CD4-positive, CD25-positive, alpha-beta regulatory T cell (primary cell): ENCODE measurements at regions not wholly inside any gene's neighbourhood (a gene's known extent, or its start where the extent isn't known, plus 50 kb on each side); places are given as distances from the start of the nearest gene placed in this dataset.
A peak's percentile ranks its signal among the peaks of the same experiment; 100 is the strongest.

ENCODE experiments used
- ATAC-seq, 2 donors: fragments of 150-1000 bp; cut with Tn5 transposase; one replicate each; pipeline ENCODE4 v1.10.0; 2021; ENCODE audit warnings: low read depth in 2 of 2, moderate number of reproducible peaks in 2 of 2, moderate library complexity in 1 of 2
- DNase-seq, 3 donors: peaks; one replicate each; pipeline versions ENCODE4 v3.0.0 to v3.0.0-alpha.2; 2012 to 2022; ENCODE audit warnings: mixed read lengths in 1 of 3
- H3K27ac ChIP-seq: one replicate; pipeline ENCODE4 v1.7.0; 2013; ENCODE audit warnings: mild to moderate bottlenecking, low read length; ENCODE audit not compliant: insufficient read depth, poor library complexity, severe bottlenecking
- H3K27me3 ChIP-seq: one replicate; pipeline ENCODE4 v1.7.0; 2013; ENCODE audit warnings: low read length; ENCODE audit not compliant: control insufficient read depth, insufficient read depth
- H3K36me3 ChIP-seq: one replicate; pipeline ENCODE4 v1.7.0; 2013; ENCODE audit warnings: mild to moderate bottlenecking, low read length, moderate library complexity; ENCODE audit not compliant: control insufficient read depth, insufficient read depth
- H3K4me1 ChIP-seq: 2 replicates; pipeline ENCODE4 v1.7.0; 2013; ENCODE audit warnings: mild to moderate bottlenecking, low read length; ENCODE audit not compliant: insufficient read depth, control insufficient read depth, poor library complexity, severe bottlenecking
- H3K4me3 ChIP-seq: one replicate; pipeline ENCODE4 v1.7.0; 2013; ENCODE audit warnings: low read depth, mild to moderate bottlenecking, low read length, moderate library complexity
- H3K9me3 ChIP-seq, 2 experiments: 1 replicate in 1 of 2; 2 replicates in 1 of 2; pipeline ENCODE4 v1.7.0; 2013; ENCODE audit warnings: low read length in 2 of 2, mild to moderate bottlenecking in 1 of 2, moderate library complexity in 1 of 2; ENCODE audit not compliant: control insufficient read depth in 2 of 2
- H3K27ac Mint-ChIP-seq, 3 donors: one replicate each; pipeline ENCODE4 v1.8.0; 2020 to 2022; ENCODE audit warnings: mild to moderate bottlenecking in 3 of 3, mixed read lengths in 3 of 3, moderate library complexity in 2 of 3
- H3K27me3 Mint-ChIP-seq: one replicate; pipeline ENCODE4 v1.8.0; 2022; ENCODE audit warnings: mild to moderate bottlenecking, mixed read lengths
- H3K36me3 Mint-ChIP-seq: one replicate; pipeline ENCODE4 v1.8.0; 2020; ENCODE audit warnings: mixed read lengths
- H3K4me1 Mint-ChIP-seq, 4 donors: one replicate each; pipeline ENCODE4 v1.8.0; 2020 to 2022; ENCODE audit warnings: mixed read lengths in 4 of 4, mild to moderate bottlenecking in 1 of 4
- H3K4me3 Mint-ChIP-seq, 4 donors: one replicate each; pipeline ENCODE4 v1.8.0; 2020 to 2022; ENCODE audit warnings: mild to moderate bottlenecking in 4 of 4, mixed read lengths in 4 of 4, moderate library complexity in 3 of 4
- H3K9me3 Mint-ChIP-seq, 7 donors: one replicate each; pipeline ENCODE4 v1.8.0; 2020 to 2022; ENCODE audit warnings: mixed read lengths in 7 of 7, mild to moderate bottlenecking in 3 of 7, moderate library complexity in 2 of 7

- Mint-ChIP-seq H3K4me1 (peaks cover 2 to 10% (median 6%) of the 10 kb centered on the region in 4 donors), H3K27ac (peak overlapping the region in 1 of 3 donors; percentile 48), H3K4me3 (no peak overlapping the region), H3K9me3 (peaks cover 0 to 2% (median 0%) of the 10 kb centered on the region in 7 donors), H3K27me3 (no peaks in the 10 kb centered on the region), H3K36me3 (no peaks in the 10 kb centered on the region)
- no peak overlapping the region for H3K4me3 ChIP-seq
- H3K9me3 ChIP-seq: no peaks in the 10 kb centered on the region
- no peaks in the 10 kb centered on the region for H3K27me3 ChIP-seq
- H3K36me3 ChIP-seq: no peaks in the 10 kb centered on the region
- DNase-seq (no peak), ATAC-seq (no peak)
- no peak overlapping the region for H3K27ac ChIP-seq
- H3K4me1 ChIP-seq: peaks cover 3% of the 10 kb centered on the region
Measured at GRCh38 chr18:59960272-59960671, 60.5 kb downstream of the PMAIP1 start.

GRCh38 chr18:59959606-59960005, 59.8 kb downstream of the PMAIP1 start:
- no peaks in the 10 kb centered on the region for H3K27me3 ChIP-seq
- H3K36me3 Mint-ChIP-seq: no peaks in the 10 kb centered on the region

DNA sequence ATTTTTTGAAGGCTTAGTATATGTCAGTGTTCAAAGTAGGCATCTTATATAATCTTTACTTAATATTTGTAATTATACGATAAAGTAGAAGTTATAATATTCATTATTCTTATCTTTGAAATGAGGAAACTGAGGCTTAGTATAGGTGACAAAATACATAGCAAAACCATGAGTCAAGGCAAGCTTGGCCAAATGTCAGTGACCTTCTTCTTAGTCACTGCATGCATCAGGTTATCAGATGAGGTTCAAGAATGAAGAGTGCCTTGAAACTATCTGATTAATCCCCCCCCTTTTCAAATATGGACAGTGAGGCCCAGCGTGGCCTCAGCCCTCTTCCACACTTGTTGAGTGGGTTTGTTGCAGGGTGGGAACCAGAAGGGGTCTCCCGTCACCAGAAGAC, 59.3 kb downstream of the PMAIP1 start:
- H3K9me3 Mint-ChIP-seq: peaks cover 0 to 2% (median 0%) of the 10 kb centered on the region in 7 donors

More at GRCh38 chr18:59959606-59960005, 59.8 kb downstream of the PMAIP1 start:
- Histone ChIP-seq H3K36me3 (no peaks in the 10 kb centered on the region), H3K27ac (no peak overlapping the region), H3K9me3 (no peaks in the 10 kb centered on the region), H3K4me1 (peaks cover 10% of the 10 kb centered on the region), H3K4me3 (no peak overlapping the region)
- H3K27me3 Mint-ChIP-seq: no peaks in the 10 kb centered on the region
- peaks cover 7 to 16% (median 11%) of the 10 kb centered on the region in 4 donors for H3K4me1 Mint-ChIP-seq
- ATAC-seq: no peak
- H3K9me3 Mint-ChIP-seq: peaks cover 0 to 2% (median 0%) of the 10 kb centered on the region in 7 donors
- DNase-seq: peak in 1 of 3 donors; percentile 52
- no peak overlapping the region for H3K4me3 Mint-ChIP-seq
- no peak overlapping the region for H3K27ac Mint-ChIP-seq

GRCh38 chr18:59957957-59958356, 58.2 kb downstream of the PMAIP1 start:
- H3K4me1 Mint-ChIP-seq: peaks cover 19 to 32% (median 25%) of the 10 kb centered on the region in 4 donors
- no peak overlapping the region for H3K4me3 ChIP-seq
- no peak for ATAC-seq

More for the DNA sequence above, 59.3 kb downstream of the PMAIP1 start:
- Mint-ChIP-seq H3K27me3 (no peaks in the 10 kb centered on the region), H3K36me3 (no peaks in the 10 kb centered on the region), H3K4me1 (peaks cover 12 to 21% (median 16%) of the 10 kb centered on the region in 4 donors), H3K4me3 (no peak overlapping the region), H3K27ac (no peak overlapping the region)
- ATAC-seq: no peak
- H3K36me3 ChIP-seq: no peaks in the 10 kb centered on the region
- no peak overlapping the region for H3K4me3 ChIP-seq
- no peak overlapping the region for H3K27ac ChIP-seq
- H3K4me1 ChIP-seq: peaks cover 15% of the 10 kb centered on the region
- no peaks in the 10 kb centered on the region for H3K27me3 ChIP-seq
- no peak for DNase-seq
- H3K9me3 ChIP-seq: no peaks in the 10 kb centered on the region

DNA sequence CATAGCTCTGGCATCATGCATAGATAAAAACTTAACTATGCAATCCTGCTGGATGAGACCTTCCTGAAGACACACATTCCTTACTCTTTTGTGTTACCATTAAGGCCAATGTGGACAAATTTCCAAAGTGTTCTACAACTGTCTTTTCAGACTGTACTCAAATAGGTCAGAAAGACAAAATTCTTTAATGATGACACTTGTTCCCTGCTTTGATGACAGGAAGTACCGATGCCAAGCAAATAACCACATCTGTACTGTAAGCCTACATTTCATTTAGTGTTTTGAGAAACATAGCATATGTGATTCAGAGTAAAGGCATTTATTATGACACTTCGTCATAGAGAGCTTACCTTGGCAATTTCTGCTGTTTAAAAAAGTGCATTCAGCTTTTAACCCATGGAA, 55.0 kb downstream of the PMAIP1 start:
- ATAC-seq (peak; percentile 25 to 50), DNase-seq (peak in 2 of 3 donors; percentile 24 to 53)
- peak overlapping the region; percentile 67 for H3K27ac ChIP-seq
- H3K36me3 ChIP-seq: no peaks in the 10 kb centered on the region
- H3K27me3 ChIP-seq: no peaks in the 10 kb centered on the region
- no peaks in the 10 kb centered on the region for H3K27me3 Mint-ChIP-seq
- peak overlapping the region in 2 of 3 donors; percentile 71 to 86 for H3K27ac Mint-ChIP-seq
- no peaks in the 10 kb centered on the region for H3K36me3 Mint-ChIP-seq
- peaks cover 0 to 2% (median 0%) of the 10 kb centered on the region in 7 donors for H3K9me3 Mint-ChIP-seq
- no peaks in the 10 kb centered on the region for H3K9me3 ChIP-seq
- peaks cover 27% of the 10 kb centered on the region for H3K4me1 ChIP-seq
- peaks cover 25 to 55% (median 36%) of the 10 kb centered on the region in 4 donors for H3K4me1 Mint-ChIP-seq
- peak overlapping the region; percentile 37 for H3K4me3 ChIP-seq
- peak overlapping the region in 2 of 4 donors; percentile 5 to 32 for H3K4me3 Mint-ChIP-seq

More at GRCh38 chr18:59957957-59958356, 58.2 kb downstream of the PMAIP1 start:
- peak in 1 of 3 donors; percentile 12 for DNase-seq
- H3K9me3 ChIP-seq: no peaks in the 10 kb centered on the region
- no peaks in the 10 kb centered on the region for H3K36me3 Mint-ChIP-seq
- H3K27ac Mint-ChIP-seq: no peak overlapping the region
- no peaks in the 10 kb centered on the region for H3K27me3 Mint-ChIP-seq
- H3K4me3 Mint-ChIP-seq: no peak overlapping the region
- no peaks in the 10 kb centered on the region for H3K27me3 ChIP-seq
- H3K9me3 Mint-ChIP-seq: peaks cover 0 to 2% (median 0%) of the 10 kb centered on the region in 7 donors
- H3K4me1 ChIP-seq: peaks cover 20% of the 10 kb centered on the region
- no peak overlapping the region for H3K27ac ChIP-seq
- H3K36me3 ChIP-seq: no peaks in the 10 kb centered on the region

DNA sequence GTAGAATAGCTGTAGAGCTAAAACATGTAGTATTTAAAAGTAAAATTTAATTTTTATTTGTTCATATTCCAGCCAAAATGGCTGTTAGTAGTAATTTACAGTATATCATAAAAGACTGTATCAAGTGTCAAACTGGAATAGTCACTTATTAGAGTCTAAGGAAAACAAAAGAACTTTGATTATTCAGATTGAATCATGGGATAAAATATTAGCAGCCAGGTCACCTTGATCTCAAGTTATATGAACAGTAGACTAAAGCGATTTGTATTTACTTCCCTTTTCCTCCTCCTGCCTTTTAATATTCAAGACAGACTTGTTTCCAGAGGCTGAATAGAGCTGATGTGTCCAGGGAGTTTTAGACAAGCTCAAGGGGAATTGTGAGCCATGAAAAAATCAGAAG, 54.4 kb downstream of the PMAIP1 start:
- no peak for ATAC-seq
- peak overlapping the region in 2 of 3 donors; percentile 47 to 86 for H3K27ac Mint-ChIP-seq
- peak overlapping the region; percentile 37 for H3K4me3 ChIP-seq
- H3K27ac ChIP-seq: peak overlapping the region; percentile 67
- H3K4me1 ChIP-seq: peaks cover 27% of the 10 kb centered on the region
- no peak for DNase-seq
- peaks cover 25 to 52% (median 34%) of the 10 kb centered on the region in 4 donors for H3K4me1 Mint-ChIP-seq
- no peaks in the 10 kb centered on the region for H3K36me3 Mint-ChIP-seq
- no peaks in the 10 kb centered on the region for H3K27me3 Mint-ChIP-seq
- peak overlapping the region in 1 of 4 donors; percentile 18 for H3K4me3 Mint-ChIP-seq
- H3K36me3 ChIP-seq: no peaks in the 10 kb centered on the region
- H3K9me3 ChIP-seq: no peaks in the 10 kb centered on the region
- peaks cover 0 to 2% (median 0%) of the 10 kb centered on the region in 7 donors for H3K9me3 Mint-ChIP-seq
- H3K27me3 ChIP-seq: no peaks in the 10 kb centered on the region
